GM12892 (cell line): ENCODE measurements at regions not wholly inside any gene's neighbourhood (a gene's known extent, or its start where the extent isn't known, plus 50 kb on each side); places are given as distances from the start of the nearest gene placed in this dataset.

Experiments
- POLR2A ChIP-seq: IDR thresholded peaks from 2 replicates; pipeline ENCODE4 v1.6.1; 2011; ENCODE audit warnings: low read depth, low read length, control low read depth
- POLR2AphosphoS5 ChIP-seq: IDR thresholded peaks from 2 replicates; pipeline ENCODE4 v1.6.1; 2011; ENCODE audit warnings: low read depth, low read length, control low read depth
- TAF1 ChIP-seq: IDR thresholded peaks from 2 replicates; pipeline ENCODE4 v1.6.1; 2011; ENCODE audit warnings: low read depth, mild to moderate bottlenecking, control low read depth, low read length, borderline replicate concordance

GRCh38 chr3:103906808-103907207 is 1459.9 kb upstream of the ALCAM start:
- no peak for TF ChIP-seq POLR2A
- TF ChIP-seq TAF1: no peak
- no peak for TF ChIP-seq POLR2AphosphoS5
